Renal cortical epithelial cell (primary cell): ENCODE measurements at regions not wholly inside any gene's neighbourhood (a gene's known extent, or its start where the extent isn't known, plus 50 kb on each side); places are given as distances from the start of the nearest gene placed in this dataset.

Source experiments
- DNase-seq: peaks from one replicate; pipeline ENCODE4 v3.0.0-alpha.2; 2011; ENCODE audit warnings: low read depth

GRCh38 chr17:53891726-53892125 lies 69.0 kb downstream of the KIF2B start:
- peak; percentile 74 for DNase-seq

GRCh38 chr17:53892222-53892621 lies 69.5 kb downstream of the KIF2B start:
- peak; percentile 9 for DNase-seq

- DNase-seq, result no peak
Measured at GRCh38 chr17:53894591-53894990, 71.9 kb downstream of the KIF2B start.

GRCh38 chr17:53896047-53896446 lies 73.3 kb downstream of the KIF2B start:
- DNase-seq, result peak; percentile 21

DNA sequence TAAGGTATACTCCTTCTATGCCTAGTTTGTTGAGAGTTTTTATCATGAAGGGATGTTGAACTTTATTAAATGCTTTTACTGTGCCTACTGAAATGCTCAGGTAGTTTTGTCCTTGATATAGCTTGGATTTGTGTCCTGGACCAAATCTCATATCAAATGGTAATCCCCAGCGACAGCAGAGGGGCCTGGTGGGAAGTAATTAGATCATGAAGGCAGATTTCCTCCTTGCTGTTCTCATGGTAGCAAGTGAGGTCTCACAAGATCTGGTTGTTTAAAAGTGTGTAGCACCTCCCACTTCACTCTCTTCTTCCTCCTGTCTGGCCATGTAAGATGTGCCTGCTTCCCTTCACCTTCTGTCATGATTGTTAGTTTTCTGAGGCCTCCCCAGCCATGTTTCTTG lies 78.2 kb downstream of the KIF2B start:
- DNase-seq, result no peak

DNA sequence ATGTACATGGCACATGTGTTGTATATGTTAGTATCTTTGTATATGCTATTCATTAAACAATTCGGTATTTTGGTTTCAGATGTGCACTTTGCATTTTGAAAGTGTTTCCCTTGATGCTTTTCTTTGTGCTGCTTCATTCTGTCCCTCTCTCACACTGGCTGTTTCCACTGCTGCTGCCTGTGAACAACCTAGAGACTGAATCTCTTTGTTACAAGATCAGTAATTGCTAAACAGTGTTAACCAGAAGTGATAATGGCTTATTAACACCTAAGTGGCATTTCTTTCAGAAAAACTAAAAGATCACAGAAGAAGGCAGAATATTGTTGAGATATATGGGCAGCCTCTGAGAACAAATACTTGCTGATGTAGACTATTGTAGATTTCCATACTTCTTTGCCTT lies 84.7 kb downstream of the KIF2B start:
- DNase-seq, result no peak

DNA sequence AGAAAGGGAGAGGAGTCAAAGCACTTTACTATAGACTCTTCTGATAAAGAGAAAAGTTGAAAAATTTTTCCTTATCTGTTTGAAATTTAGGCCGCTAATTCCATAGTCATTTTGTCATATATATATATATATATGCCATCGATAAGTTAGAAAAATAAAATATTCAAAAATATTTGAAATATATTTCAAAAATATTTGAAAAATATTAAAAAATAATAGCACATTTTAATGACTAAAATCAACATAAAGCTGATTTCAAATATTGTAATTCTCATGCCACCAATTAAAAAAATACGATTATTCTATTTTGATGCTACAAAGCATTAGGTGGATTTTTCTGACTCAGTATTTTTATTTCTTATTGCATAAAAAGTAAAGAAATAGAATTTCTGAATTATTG lies 87.1 kb downstream of the KIF2B start:
- no peak for DNase-seq

GRCh38 chr17:53912117-53912516 lies 89.4 kb downstream of the KIF2B start:
- peak; percentile 19 for DNase-seq

- DNase-seq, result peak; percentile 76
Measured at GRCh38 chr17:53919356-53919755, 96.6 kb downstream of the KIF2B start.

GRCh38 chr17:53924530-53925455 lies 102.1 kb downstream of the KIF2B start:
- DNase-seq, result peak; percentile 87

DNA sequence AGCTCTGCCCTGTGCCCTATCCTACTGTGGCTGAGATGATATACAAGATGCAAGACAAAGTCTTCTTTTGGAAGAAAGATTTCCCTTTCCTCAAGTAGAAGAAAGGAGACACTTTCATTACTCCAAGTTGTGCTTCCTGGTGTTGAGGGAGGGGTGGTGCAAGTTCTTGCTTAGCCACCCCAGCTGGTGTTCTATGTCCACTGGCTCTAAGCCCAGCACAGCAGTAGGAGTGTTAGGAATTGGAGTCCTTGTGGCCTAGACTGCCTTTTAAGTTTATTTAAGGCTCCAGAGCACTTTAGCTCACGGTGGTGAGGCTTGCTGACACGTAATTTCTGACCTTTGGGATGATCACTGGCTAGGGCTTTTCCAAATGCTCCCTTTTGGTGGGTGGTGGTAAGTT lies 109.7 kb downstream of the KIF2B start:
- DNase-seq, result no peak

- DNase-seq, result peak; percentile 48
Measured at GRCh38 chr17:53934931-53935330, 112.2 kb downstream of the KIF2B start.

GRCh38 chr17:53941231-53941630 lies 118.5 kb downstream of the KIF2B start:
- no peak for DNase-seq

DNA sequence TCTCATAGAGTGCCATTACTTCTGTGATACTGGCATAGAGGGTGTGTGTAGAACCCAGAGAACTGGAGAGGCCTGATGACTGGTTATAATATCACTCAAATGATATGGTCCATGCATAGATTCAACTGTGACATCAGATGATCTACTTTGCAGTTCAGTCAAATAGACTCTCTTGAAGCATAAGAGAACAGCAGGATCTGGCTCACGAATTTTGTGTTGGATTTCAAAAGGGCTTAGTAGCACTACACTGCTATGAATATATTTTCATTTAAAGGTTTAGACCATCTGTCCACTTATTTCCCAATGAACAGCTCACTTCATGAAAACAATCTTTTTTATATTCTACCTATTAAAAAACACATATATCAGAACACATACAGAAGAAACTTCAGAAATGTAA lies 119.7 kb downstream of the KIF2B start:
- no peak for DNase-seq

DNA sequence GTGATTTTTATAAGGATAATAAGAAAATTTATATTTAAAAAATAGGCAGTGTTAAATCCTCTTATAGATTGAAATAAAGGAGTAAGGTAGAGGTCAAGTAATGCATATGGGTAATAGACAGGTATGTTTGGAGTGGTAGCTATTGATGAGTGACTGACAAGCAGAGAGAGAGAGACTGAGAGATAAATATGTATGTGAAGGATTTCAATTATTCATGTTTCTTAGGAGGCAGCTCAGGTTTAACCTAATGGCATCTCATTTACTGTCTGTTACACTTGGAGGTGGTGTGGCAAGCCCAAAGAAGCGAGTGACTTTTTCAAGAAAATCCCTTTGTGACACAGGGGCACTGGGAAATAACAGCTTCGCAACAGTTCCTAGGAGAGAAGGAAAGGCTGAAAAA lies 120.2 kb downstream of the KIF2B start:
- no peak for DNase-seq

DNA sequence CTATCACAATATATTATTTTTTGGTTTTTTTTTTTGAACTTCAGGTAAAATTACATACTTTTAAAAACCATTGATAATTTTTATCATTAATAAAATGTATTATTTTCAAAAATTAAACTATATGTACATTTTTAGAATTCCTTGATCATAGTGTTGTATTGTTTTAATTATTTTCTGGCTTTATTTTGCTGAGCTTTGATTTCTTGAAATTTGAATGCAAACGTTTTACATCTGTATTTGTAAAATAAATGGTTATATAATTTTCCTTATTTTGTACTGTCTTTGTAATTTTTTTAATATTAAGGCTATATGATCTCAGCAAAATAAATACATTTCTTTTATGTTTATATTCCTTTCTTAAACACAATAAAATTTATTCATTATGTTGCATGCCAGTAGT lies 125.6 kb downstream of the KIF2B start:
- DNase-seq, result no peak

DNA sequence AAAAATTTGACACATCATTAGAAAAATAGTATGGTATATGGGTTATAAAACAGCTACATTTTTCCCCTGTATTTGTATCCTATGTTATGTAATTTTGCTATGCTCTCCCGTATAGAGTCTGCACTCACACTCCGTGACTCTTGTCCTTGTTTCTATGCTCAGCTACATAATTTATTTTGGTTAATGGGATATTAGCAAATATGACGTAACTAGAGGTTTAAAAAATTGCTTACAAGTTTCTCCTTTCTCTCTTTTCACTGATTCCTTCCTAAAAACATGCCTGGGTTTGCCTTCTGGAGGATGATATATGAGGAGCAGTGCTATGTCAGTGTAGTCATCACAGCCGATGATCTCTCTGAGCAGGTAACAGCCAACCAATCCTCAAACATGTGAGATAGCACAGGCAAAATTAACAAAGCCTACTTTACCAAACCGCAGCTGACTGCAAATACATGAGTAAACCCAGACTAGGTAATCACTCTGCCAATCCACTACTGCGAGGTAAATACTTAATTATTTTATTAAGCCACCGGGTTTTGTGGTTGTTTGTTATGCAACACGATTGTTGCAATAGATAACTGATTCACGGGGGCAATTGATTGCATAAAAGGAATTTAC lies 126.9 kb downstream of the KIF2B start:
- DNase-seq, result peak; percentile 53

GRCh38 chr17:53950207-53950857 lies 127.6 kb downstream of the KIF2B start:
- DNase-seq, result peak; percentile 43

DNA sequence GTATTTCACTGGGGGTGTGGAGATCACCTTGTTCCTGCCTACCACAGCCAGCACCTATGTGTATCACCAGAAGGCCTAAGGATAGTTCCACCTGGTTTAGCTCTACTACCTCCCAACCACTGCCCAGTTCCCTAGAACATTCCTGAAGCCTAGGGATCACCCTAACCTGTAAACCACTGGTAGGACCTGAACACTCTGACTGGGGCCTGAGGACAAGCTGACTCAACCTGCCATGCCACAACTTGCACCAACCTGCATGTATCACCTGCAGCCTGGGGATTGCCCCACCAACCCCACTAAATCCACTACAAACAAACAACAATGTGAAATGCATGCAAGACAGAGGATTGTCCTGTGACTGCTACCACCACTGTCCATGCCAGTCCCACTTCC lies 128.1 kb downstream of the KIF2B start:
- DNase-seq, result no peak

GRCh38 chr17:53971361-53971760 lies 148.6 kb downstream of the KIF2B start:
- DNase-seq, result no peak

GRCh38 chr17:53979991-53980390 lies 157.3 kb downstream of the KIF2B start:
- DNase-seq, result peak; percentile 73

DNA sequence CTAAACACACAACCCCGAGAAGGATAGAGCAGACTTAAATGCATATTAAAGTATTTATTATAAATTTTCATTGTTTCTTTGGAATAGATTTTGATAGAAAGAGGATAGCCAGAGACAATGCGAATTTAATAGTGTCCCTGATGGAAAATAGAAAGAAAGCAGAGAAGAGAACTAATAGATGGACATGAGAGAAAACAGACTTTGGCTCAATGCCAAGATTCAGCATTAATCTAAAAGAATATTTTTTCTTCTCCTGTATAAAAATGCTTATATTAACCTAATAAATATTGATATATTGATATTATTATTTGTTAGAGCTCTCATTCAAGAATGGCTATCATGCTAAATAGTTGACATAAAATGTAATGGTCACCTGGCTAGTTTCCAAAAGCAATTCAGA lies 173.4 kb downstream of the KIF2B start:
- DNase-seq, result no peak

- no peak for DNase-seq
Measured at GRCh38 chr17:53996890-53997289, 174.2 kb downstream of the KIF2B start.
